Gastrocnemius medialis (tissue), 4 donors: ENCODE measurements at regions not wholly inside any gene's neighbourhood (a gene's known extent, or its start where the extent isn't known, plus 50 kb on each side); places are given as distances from the start of the nearest gene placed in this dataset.

Source experiments
- POLR2A ChIP-seq, 2 donors: fragments of 450-650 bp; IDR thresholded peaks; one replicate each; pipeline ENCODE4 v1.6.1; 2017; ENCODE audit warnings: antibody characterized with exemption in 2 of 2, mild to moderate bottlenecking in 2 of 2, moderate library complexity in 2 of 2
- TF ChIP-seq, protein P1 (sequence below), 5 experiments: fragments of 450-650 bp in 3 of 5; fragments of 200-600 bp in 2 of 5; sonication (generic) in 2 of 5; IDR thresholded peaks in 4 of 5; conservative IDR thresholded peaks in 1 of 5; 1 replicate in 4 of 5; 2 replicates in 1 of 5; pipeline ENCODE4 v1.5.1; 2016 to 2019; ENCODE audit warnings: antibody characterized with exemption in 5 of 5, mild to moderate bottlenecking in 3 of 5, moderate library complexity in 3 of 5

DNA sequence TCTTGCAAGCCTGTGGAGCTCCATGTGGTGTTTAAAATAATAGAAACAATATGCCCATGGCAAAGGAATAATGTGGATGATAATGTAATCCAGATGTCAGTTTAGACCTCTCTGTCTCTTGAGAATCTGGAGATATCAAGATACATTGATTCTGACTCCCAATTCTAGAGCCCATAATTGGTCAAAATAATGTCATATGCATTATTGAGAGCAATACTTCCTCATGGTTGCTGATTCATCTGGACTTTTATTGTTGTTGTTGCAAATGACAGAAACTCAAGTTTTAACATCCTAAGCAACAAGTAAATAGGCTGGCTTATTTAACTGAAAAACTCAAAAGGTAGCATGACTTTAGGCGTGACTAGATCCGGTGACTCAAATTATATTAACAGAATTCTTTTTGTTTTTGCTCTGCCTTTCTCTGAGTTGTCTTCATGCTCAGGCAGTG, 152.1 kb downstream of the PCSK1 start:
- no peak for TF ChIP-seq POLR2A (IDR thresholded peaks at IDR 0.05)
- TF ChIP-seq, protein P1, sequence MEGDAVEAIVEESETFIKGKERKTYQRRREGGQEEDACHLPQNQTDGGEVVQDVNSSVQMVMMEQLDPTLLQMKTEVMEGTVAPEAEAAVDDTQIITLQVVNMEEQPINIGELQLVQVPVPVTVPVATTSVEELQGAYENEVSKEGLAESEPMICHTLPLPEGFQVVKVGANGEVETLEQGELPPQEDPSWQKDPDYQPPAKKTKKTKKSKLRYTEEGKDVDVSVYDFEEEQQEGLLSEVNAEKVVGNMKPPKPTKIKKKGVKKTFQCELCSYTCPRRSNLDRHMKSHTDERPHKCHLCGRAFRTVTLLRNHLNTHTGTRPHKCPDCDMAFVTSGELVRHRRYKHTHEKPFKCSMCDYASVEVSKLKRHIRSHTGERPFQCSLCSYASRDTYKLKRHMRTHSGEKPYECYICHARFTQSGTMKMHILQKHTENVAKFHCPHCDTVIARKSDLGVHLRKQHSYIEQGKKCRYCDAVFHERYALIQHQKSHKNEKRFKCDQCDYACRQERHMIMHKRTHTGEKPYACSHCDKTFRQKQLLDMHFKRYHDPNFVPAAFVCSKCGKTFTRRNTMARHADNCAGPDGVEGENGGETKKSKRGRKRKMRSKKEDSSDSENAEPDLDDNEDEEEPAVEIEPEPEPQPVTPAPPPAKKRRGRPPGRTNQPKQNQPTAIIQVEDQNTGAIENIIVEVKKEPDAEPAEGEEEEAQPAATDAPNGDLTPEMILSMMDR (IDR thresholded peaks at IDR 0.05 in 4 of 5, conservative IDR thresholded peaks at IDR 0.05 in 1 of 5), result no peak
